Spinal cord (tissue), 9 donors: ENCODE measurements at regions not wholly inside any gene's neighbourhood (a gene's known extent, or its start where the extent isn't known, plus 50 kb on each side); places are given as distances from the start of the nearest gene placed in this dataset.

Experiments
- DNase-seq, 6 donors: peaks; one replicate each; pipeline versions ENCODE4 v3.0.0 to v3.0.0-alpha.2; 2013 to 2015; ENCODE audit warnings: low spot score in 6 of 6, low read depth in 4 of 6
- H3K27ac ChIP-seq: one replicate; pipeline ENCODE4 v1.5.1; 2013; ENCODE audit warnings: low read depth, low read length, control low read depth
- H3K27me3 ChIP-seq: one replicate; pipeline ENCODE4 v1.6.1; 2013; ENCODE audit warnings: low read length; ENCODE audit not compliant: control insufficient read depth, insufficient read depth
- H3K36me3 ChIP-seq: one replicate; pipeline ENCODE4 v1.6.1; 2013; ENCODE audit warnings: low read length; ENCODE audit not compliant: control insufficient read depth, insufficient read depth
- H3K4me1 ChIP-seq: one replicate; pipeline ENCODE4 v1.6.1; 2013; ENCODE audit warnings: low read length; ENCODE audit not compliant: control insufficient read depth, insufficient read depth
- H3K4me3 ChIP-seq: one replicate; pipeline ENCODE4 v1.5.1; 2013; ENCODE audit warnings: low read depth, low read length, control low read depth
- H3K9me3 ChIP-seq: one replicate; pipeline ENCODE4 v1.6.1; 2013; ENCODE audit warnings: low read length; ENCODE audit not compliant: control insufficient read depth, insufficient read depth
- WGBS: methylation state at CpG from one replicate; pipeline ENCODE4 v1.1.5; 2013; ENCODE audit warnings: missing lambda C conversion rate; ENCODE audit not compliant: insufficient coverage; 5-methylcytosine and 5-hydroxymethylcytosine counted together
- donor health status: healthy.

- Histone ChIP-seq H3K4me1 (no peaks in the 10 kb centered on the region), H3K4me3 (no peak overlapping the region), H3K27me3 (no peaks in the 10 kb centered on the region), H3K36me3 (no peaks in the 10 kb centered on the region), H3K27ac (no peak overlapping the region), H3K9me3 (no peaks in the 10 kb centered on the region)
- WGBS = 50% methylated on average over 2 of the region's 2 CpGs
- no peak for DNase-seq
These were observed 397.7 kb downstream of the UQCRFS1 start for GRCh38 chr19:28815257-28815656.

DNA sequence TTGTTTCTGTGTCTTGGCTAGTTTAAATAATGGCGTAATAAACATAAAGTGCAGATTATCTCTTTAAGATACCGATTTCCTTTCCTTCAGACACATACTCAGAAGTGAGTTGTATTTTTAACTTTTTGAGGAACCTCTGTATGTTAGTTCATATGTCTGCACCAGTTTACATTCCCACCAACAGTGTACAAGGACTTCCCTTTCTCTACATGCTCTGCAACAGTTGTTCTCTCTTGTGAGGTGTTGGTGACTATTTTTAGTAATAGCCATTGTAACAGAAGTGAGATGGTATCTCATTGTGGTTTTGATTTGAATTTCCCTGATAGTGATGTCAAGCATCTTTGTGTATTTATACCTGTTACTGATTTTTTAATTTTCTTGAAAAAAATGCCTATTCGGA lies 418.6 kb downstream of the UQCRFS1 start:
- no CpG with 5 or more reads among the region's 3 CpGs for WGBS
- H3K27me3 ChIP-seq = peaks cover 14% of the 10 kb centered on the region

GRCh38 chr19:28793391-28794168 lies 419.4 kb downstream of the UQCRFS1 start:
- H3K4me1 ChIP-seq = no peaks in the 10 kb centered on the region
- WGBS = 3% methylated on average over 97 of the region's 97 CpGs
- peak in 2 of 6 donors; percentile 8 to 51 for DNase-seq
- no peaks in the 10 kb centered on the region for H3K9me3 ChIP-seq
- H3K27me3 ChIP-seq = peaks cover 14% of the 10 kb centered on the region
- no peaks in the 10 kb centered on the region for H3K36me3 ChIP-seq
- H3K4me3 ChIP-seq = no peak overlapping the region
- H3K27ac ChIP-seq = no peak overlapping the region

More for the DNA sequence above, 418.6 kb downstream of the UQCRFS1 start:
- H3K27ac ChIP-seq = no peak overlapping the region
- H3K9me3 ChIP-seq = no peaks in the 10 kb centered on the region
- H3K4me1 ChIP-seq = no peaks in the 10 kb centered on the region
- no peaks in the 10 kb centered on the region for H3K36me3 ChIP-seq
- peak in 1 of 6 donors; percentile 1 for DNase-seq
- H3K4me3 ChIP-seq = no peak overlapping the region

DNA sequence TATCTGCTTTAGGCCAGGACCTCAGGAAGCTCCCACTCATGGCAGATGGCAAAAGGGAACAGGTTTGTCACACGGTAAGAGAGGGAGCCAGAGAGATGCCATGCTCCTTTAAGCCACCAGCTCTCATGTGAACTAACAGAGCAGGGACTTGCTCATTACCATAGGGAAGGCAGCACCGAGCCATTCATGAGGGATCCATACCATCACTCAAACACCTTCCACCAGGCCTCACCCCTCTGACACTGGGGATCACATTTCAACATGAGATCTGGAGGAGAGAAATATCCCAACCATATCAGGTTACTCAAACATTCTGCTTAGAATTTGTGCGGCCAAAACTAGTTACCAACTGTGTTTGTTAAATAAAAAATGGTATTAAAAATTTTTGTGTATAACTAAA lies 427.0 kb downstream of the UQCRFS1 start:
- H3K4me3 ChIP-seq = no peak overlapping the region
- DNase-seq = no peak
- H3K36me3 ChIP-seq = no peaks in the 10 kb centered on the region
- H3K9me3 ChIP-seq = no peaks in the 10 kb centered on the region
- H3K27ac ChIP-seq = no peak overlapping the region
- H3K4me1 ChIP-seq = no peaks in the 10 kb centered on the region
- H3K27me3 ChIP-seq = no peaks in the 10 kb centered on the region
- 25% methylated on average over 1 of the region's 3 CpGs for WGBS

DNA sequence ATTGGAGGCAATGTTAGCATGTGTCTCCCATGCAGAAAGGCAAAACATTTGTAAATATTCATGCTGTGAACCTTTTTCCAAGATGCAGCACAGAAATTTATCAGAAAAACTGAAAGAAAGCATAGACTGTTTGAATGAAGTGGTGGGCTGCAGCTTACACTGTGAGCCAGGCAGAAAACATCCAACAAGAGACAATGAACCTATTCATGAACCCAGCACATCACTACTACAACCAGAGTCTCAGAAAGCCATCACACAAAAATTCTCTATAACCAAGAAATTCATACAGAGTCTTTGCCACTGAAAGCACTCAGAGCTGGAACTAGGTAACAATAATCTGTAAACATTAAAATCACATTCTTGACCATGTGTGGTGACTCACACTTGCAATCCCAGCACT lies 448.9 kb downstream of the UQCRFS1 start:
- Histone ChIP-seq H3K27me3 (no peaks in the 10 kb centered on the region), H3K4me3 (no peak overlapping the region), H3K9me3 (no peaks in the 10 kb centered on the region), H3K27ac (no peak overlapping the region), H3K36me3 (no peaks in the 10 kb centered on the region), H3K4me1 (no peaks in the 10 kb centered on the region)
- DNase-seq = no peak

- 91% methylated on average over 2 of the region's 2 CpGs for WGBS
- Histone ChIP-seq H3K36me3 (no peaks in the 10 kb centered on the region), H3K9me3 (no peaks in the 10 kb centered on the region), H3K4me1 (no peaks in the 10 kb centered on the region), H3K27me3 (no peaks in the 10 kb centered on the region), H3K4me3 (no peak overlapping the region), H3K27ac (no peak overlapping the region)
- no peak for DNase-seq
These were observed 466.5 kb downstream of the UQCRFS1 start for GRCh38 chr19:28746478-28746877.

DNA sequence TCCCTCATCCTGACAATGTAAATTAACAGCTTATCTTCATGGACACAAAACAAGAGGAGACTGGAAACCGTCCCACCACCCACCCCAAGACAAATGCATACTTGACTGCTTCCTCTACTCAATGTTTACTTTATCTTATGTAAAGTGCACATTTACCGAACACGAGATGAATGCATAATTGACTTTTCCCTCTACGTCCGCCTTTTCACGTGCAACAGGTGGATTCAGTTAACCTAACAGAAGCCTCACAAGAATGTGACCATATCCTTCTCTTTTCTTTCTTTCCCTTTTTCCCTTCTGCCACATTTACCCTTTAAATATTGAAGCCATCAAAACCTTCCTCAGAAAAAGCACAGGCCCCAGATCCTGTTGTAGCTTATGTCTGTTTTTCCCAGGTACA lies 468.0 kb downstream of the UQCRFS1 start:
- 41% methylated on average over 6 of the region's 6 CpGs for whole genome bisulfite sequencing
- Histone ChIP-seq H3K27ac (no peak overlapping the region), H3K9me3 (no peaks in the 10 kb centered on the region), H3K36me3 (no peaks in the 10 kb centered on the region), H3K27me3 (no peaks in the 10 kb centered on the region), H3K4me3 (no peak overlapping the region), H3K4me1 (no peaks in the 10 kb centered on the region)
- DNase-seq = no peak

DNA sequence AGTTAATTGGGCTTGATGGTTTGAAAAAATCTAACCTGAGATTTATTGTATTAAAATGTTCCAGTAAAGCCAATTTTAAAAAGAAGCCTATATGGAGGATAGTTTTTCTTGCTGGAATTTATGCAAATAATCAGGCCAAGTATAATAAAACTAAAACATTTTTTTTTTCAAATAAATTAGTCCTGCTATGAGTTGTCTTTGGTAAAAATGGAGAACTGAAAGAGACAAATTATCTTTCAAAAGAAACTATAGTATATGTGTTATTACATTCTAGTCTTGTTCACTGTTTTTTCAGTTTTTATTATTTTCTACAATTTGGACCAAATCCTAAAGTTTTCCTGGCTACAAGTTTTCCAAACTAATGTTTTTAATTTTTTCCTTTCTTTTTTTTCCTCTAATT lies 468.9 kb downstream of the UQCRFS1 start:
- no peak for DNase-seq
- Histone ChIP-seq H3K4me3 (no peak overlapping the region), H3K9me3 (no peaks in the 10 kb centered on the region), H3K36me3 (no peaks in the 10 kb centered on the region), H3K27ac (no peak overlapping the region), H3K4me1 (no peaks in the 10 kb centered on the region), H3K27me3 (no peaks in the 10 kb centered on the region)

DNA sequence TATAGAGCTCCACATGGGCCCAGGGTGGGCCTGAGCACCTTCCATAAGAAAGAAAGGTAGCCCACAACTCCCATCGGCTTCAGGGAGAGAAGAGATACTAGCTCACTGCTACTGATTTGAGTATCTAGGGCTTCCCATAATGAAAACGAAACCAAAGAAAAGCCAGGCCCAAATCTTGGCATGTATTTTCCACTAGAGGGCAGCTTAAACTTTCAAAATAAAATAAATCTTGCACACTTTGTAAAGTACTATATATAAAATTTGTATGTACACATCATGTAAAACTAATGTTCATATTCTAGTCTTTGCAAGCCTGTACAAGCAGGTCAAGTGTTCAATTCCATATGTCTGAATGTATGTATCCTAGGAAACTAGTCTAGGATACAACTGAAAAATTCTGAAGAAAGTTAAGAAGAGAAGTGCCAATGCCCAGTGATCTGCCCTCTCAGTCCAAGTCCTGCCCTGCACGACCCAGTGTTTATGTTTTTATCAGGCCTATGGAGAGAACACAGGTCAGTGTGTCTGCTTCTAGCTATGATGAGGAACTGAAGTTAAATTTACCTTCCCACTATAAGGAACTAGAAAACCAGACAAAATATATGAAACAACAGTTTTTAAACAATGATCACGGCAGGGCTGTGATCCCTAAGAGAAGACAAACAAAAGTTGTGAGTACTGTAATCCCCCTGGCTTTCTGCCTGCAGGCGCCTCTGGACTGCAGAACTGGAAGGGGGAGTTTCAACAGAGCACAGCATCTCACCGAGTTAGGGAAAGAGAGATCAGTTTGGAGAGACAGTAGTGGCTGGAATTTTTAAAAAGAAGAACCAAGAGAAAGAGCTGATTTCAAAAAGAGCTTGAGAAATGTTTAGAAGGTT lies 475.7 kb downstream of the UQCRFS1 start:
- Histone ChIP-seq H3K27me3 (no peaks in the 10 kb centered on the region), H3K9me3 (no peaks in the 10 kb centered on the region), H3K36me3 (no peaks in the 10 kb centered on the region), H3K4me1 (peaks cover 5% of the 10 kb centered on the region), H3K27ac (no peak overlapping the region), H3K4me3 (no peak overlapping the region)
- WGBS = 54% methylated on average over 2 of the region's 6 CpGs
- DNase-seq = peak; percentile 21 to 90 (median 50)

DNA sequence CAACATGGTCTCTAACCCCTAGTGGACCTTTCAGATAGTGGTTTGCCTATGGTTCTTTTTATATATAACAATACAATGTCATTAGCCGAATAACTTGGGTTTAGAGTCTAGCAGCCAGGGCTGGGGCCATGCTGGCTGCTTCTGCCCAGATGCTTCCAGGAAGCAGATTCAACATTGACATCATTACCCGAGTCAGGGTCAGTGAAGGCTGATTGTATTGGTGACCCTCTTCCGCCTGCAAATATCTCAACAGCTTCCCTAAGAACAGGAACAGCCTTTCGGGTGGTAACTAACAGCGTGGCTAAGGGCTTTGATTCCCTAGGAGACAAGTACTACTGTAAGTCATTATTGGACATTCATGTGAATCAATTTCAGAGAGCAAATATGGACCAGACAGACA lies 476.4 kb downstream of the UQCRFS1 start:
- 75% methylated on average over 2 of the region's 5 CpGs for WGBS
- Histone ChIP-seq H3K36me3 (no peaks in the 10 kb centered on the region), H3K9me3 (no peaks in the 10 kb centered on the region), H3K4me1 (peaks cover 5% of the 10 kb centered on the region), H3K4me3 (no peak overlapping the region), H3K27me3 (no peaks in the 10 kb centered on the region), H3K27ac (no peak overlapping the region)
- DNase-seq = no peak
